CD4-positive, alpha-beta T cell treated with Interleukin-15 for 1 hour (primary cell): ENCODE measurements at regions not wholly inside any gene's neighbourhood (a gene's known extent, or its start where the extent isn't known, plus 50 kb on each side); places are given as distances from the start of the nearest gene placed in this dataset.

ENCODE experiments used
- DNase-seq: peaks from one replicate; pipeline ENCODE4 v3.0.0-alpha.2; 2020

DNA sequence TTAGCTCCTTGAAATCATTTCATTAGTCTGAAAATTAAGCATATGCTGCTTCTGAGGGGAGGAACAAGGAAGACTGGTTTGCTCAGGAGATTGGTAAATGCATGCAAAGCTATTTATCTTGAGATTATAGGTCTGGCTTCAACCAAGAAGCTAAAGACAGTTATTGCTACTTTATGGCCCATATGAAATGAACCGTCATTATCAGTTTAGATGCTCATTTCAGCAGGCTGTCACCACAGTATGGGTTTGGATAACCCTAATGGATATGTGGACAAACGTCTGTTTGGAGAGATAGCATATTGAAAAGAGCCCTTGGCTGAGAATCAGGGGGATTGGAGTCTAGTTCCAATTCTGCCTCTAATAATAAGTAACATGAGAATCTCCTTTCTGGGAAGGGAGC, 922.6 kb downstream of the TUSC7 start:
- no peak for DNase-seq

GRCh38 chr3:117633207-117633606, 923.6 kb downstream of the TUSC7 start:
- DNase-seq, result no peak

DNA sequence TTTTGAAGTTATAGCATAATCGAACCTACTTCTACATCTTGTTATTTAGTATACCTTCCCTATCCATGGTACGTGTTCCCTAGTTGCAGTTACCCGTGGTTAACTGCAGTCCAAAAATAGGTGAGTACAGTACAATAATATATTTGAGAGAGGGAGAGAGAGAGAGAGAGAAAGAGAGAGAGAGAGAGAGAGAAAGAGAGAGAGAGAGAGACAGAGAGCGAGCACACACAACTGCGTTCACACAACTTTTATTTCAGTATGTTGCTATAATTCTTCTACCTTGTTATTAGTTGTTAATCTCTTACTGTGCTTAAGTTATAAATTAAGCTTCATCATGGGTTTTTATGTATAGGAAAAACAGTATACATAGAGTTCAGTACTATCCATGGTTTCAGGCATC, 928.1 kb downstream of the TUSC7 start:
- no peak for DNase-seq

- DNase-seq, result no peak
Measured at GRCh38 chr3:117644203-117644602, 934.6 kb downstream of the TUSC7 start.

DNA sequence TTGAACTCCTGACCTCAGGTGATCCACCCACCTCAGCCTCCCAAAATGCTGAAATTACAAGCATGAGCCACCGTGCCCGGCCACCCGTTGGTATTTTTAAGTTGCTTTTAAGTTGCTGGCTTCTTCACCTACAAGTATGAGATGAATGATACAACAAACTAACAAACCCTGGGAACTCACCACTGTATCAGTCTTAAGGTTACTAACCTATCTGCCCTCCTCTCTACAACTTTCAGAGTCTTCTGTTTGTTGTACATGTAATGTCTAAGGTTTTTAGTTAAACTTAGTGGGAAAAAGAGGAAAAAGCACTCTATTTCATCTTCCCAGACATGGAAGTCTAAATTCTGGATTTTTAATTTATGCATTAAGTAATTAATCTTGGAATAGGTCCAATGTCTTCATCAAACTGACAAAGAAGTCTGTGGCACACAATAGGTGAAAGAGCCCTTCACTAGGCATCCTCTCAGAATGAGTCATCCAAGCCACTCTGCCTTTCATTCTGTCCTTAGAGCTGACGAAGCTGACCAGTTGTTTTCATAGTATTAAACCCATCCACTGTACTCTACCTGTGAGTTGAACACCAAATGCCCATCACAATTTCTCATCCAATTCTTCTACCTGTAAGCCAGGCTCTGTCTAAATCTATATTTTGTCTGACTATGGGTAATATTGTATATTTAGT, 936.1 kb downstream of the TUSC7 start:
- DNase-seq, result no peak

DNA sequence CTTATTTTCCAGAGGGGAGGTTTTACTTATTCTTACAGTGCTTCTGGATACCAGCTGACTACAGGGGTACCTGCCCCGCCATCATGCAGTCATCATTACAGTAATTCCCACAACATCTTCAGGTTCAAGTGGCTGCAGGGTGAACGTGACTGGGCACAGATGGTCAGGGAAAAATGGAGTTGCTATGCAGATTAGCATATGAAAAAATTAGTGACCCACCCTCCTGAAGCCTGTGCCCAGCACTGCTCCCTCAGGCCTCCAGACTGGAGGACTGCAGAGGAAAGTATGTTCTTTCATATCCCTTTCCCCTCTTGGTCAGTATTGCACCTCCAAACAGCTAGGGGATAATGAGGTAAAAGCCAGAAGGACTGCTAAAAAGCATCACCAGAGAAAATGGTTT, 937.9 kb downstream of the TUSC7 start:
- DNase-seq, result no peak

GRCh38 chr3:117651246-117651645, 941.7 kb downstream of the TUSC7 start:
- no peak for DNase-seq

- no peak for DNase-seq
Measured at GRCh38 chr3:117656391-117656790, 946.8 kb downstream of the TUSC7 start.

- DNase-seq, result no peak
Measured at GRCh38 chr3:117657278-117657677, 947.7 kb downstream of the TUSC7 start.

DNA sequence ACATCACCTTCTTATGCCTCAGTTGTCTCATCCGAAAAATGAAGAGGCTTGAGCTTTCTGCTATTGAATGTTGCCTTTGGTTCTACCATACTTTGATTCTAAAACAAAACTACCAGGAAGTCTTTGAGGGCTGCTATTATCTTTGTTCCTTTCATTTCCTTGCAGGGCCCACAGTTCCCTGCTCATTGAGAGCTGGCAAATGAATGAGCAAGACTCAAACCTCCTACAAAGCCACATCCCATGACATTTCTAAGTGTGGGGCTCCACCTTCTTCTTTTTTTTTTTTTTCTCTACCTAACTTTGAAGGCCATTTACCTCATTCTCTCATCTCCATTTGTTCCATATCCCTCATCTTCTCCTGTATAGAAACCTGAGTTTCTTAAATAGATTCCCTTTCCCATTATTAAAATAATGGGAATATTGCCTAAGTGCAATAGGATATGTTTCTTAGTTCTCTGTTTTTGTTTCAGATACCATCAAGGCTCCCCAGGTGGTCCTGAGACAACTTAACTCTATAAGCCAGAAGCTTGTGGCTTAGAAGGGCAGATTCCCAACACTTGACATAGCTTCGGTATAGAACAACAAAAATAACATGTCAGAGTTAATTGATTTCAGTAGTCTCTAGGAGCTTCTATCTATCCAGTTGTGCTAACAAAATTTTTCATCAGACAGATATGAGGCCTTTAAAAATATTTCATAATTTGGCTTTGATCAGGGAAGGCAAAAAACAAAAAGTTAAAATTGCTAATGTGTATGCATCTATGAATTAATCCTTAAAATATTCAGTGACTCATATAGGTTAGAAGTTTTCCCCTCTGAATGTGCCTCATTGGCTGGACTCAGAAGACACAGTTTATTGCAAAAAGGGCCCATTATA, 951.6 kb downstream of the TUSC7 start:
- DNase-seq, result no peak

GRCh38 chr3:117661818-117662095, 952.2 kb downstream of the TUSC7 start:
- no peak for DNase-seq

DNA sequence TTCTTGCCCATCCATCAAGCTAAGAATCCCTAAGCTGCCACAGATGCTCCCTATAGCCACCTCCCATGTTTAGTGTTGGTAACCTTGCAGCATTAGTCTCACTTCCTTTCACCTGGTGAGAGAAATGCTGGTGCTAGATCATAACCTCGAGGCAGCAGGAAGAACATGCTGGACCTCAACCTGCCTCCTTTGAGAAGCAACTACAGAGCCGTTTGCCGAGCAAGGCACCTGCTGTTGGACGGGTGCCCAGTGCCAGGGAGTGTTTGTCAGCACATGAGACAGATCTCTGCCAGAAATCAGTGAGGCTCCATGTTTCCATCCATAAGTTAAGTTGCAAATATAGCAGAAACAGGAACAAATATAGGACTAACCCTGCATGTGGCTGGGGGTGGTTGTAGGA, 955.7 kb downstream of the TUSC7 start:
- DNase-seq, result no peak

DNA sequence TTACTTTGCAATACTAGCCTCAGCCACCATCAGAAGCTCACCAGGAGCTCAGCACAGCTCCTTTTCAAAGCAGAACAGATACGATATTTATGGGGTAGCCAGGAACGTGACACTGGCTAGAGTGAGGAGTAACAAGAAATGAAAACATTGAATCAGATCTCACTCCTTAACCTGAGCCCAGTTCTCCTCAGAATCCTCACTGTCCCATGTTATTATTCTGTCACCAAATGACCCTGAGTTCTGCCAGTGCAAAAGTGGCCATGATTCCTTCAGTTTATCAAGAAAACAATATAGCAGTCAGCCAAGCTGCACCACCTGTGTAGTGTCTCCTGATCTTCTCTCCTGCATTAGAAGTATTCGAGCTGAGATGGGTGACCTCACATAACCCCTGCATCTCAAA, 956.7 kb downstream of the TUSC7 start:
- DNase-seq, result no peak

GRCh38 chr3:117666812-117667211, 957.2 kb downstream of the TUSC7 start:
- no peak for DNase-seq

DNA sequence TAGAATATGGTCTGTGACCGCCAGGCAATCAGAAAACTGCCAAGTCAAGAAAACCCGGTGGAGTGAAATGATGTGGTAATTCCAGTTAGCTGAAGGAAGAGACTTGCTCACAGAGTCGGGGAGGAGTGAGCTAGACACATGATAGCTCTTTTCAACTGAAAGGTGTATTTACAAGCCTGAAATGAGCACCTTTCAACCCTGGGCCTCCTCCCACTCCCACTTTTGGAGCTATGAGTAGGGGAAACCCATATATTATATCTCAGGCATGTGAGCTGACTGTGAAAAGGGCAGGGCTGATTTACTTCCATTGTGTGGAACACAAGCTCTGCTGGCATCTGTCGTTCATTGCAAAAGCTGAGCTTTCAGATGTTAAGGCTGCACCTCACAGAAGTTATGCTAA, 960.2 kb downstream of the TUSC7 start:
- DNase-seq, result no peak

GRCh38 chr3:117671722-117672318, 962.2 kb downstream of the TUSC7 start:
- DNase-seq, result no peak

DNA sequence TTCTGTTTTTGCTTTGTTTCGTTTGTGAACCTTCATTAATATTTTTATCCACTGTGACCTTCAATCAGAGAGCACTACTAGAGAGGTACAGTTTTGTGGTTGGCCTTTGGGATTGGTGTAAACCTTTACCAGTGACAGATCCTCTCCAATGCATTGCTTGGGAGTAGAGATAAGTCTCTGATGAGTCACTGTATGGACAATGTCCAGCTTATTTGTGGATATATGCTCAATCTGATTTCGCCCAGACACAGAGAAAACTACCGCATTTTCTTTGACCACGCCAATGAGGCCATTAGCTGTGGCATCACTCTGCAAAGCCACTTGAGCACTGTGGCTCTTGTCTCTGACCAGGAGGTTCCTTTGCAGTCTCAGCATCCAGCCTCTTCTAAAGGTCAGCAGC, 964.7 kb downstream of the TUSC7 start:
- DNase-seq, result no peak

GRCh38 chr3:117681619-117682018, 972.0 kb downstream of the TUSC7 start:
- no peak for DNase-seq

- DNase-seq, result no peak
Measured at GRCh38 chr3:117687096-117687495, 977.5 kb downstream of the TUSC7 start.

GRCh38 chr3:117688583-117688982, 979.0 kb downstream of the TUSC7 start:
- DNase-seq, result no peak

DNA sequence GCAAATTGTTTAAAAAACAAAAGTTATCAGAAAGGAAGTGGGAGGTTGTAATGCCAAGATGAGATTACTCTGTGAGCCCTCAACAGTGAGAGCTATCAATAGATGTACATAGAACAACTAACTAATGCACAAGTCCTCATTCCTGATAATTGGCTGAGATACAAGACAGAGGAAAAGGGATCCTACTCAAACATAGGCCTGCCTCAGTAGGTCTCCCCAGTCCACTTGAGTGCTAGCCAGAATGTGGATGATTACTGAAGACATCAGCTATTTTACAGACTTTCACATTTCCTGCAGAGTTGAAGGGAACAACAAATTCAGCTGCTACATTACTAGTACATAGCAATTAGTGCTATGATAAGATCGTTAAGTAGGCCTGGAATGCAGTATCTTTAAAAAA, 981.9 kb downstream of the TUSC7 start:
- no peak for DNase-seq

- DNase-seq, result no peak
Measured at GRCh38 chr3:117692416-117692995, 982.9 kb downstream of the TUSC7 start.

- no peak for DNase-seq
Measured at GRCh38 chr3:117695321-117695720, 985.7 kb downstream of the TUSC7 start.
